IMR-90 (cell line): ENCODE measurements at regions not wholly inside any gene's neighbourhood (a gene's known extent, or its start where the extent isn't known, plus 50 kb on each side); places are given as distances from the start of the nearest gene placed in this dataset.

Experiments
- ATAC-seq: fragments of 200-7000 bp; cut with Tn5 transposase; 2 replicates; pipeline ENCODE4 v1.9.1; 2020; ENCODE audit warnings: low read depth, mild to moderate bottlenecking, moderate library complexity
- BruUV-seq: library from RNA; stranded (reverse); fragments of 400-500 nt; replicated peaks from 2 replicates; lab custom pipeline; 2021; lab: Mats Ljungman, UMichigan
- CTCF ChIA-PET: fragments of 300-600 bp; formaldehyde crosslinking; extraction: SDS; loops from one replicate; lab custom pipeline; 2021; ENCODE audit warnings: antibody characterized with exemption; lab: Yijun Ruan, JAX
- POLR2A ChIA-PET: fragments of 300-600 bp; sonication (Branson Sonifier 250); formaldehyde crosslinking; loops from one replicate; lab custom pipeline; 2022; ENCODE audit warnings: antibody characterized with exemption; ENCODE audit not compliant: unreplicated experiment; lab: Charles Lee
- DNase-seq: peaks from one replicate; pipeline ENCODE4 v3.0.0; 2013
- H2AFZ ChIP-seq: replicated peaks from 2 replicates; pipeline ENCODE3; 2013; ENCODE audit warnings: low read length, mild to moderate bottlenecking; ENCODE audit not compliant: poor library complexity
- H2AK5ac ChIP-seq: 2 replicates; pipeline ENCODE4 v1.6.1; 2013; ENCODE audit warnings: low read depth, low read length, inconsistent platforms
- H2AK9ac ChIP-seq: replicated peaks from 2 replicates; pipeline ENCODE3; 2013; ENCODE audit warnings: mild to moderate bottlenecking, low read depth, low read length, moderate library complexity; ENCODE audit not compliant: poor library complexity
- H2BK120ac ChIP-seq: 2 replicates; pipeline ENCODE4 v1.6.1; 2013; ENCODE audit warnings: low read depth, low read length, inconsistent platforms
- H2BK15ac ChIP-seq: 3 replicates; pipeline ENCODE4 v1.6.1; 2013; ENCODE audit warnings: low read depth, low read length, inconsistent platforms
- H2BK20ac ChIP-seq: 2 replicates; pipeline ENCODE4 v1.6.1; 2013; ENCODE audit warnings: low read depth, mild to moderate bottlenecking, inconsistent platforms, low read length, moderate library complexity
- H2BK5ac ChIP-seq: 2 replicates; pipeline ENCODE4 v1.6.1; 2013; ENCODE audit warnings: mild to moderate bottlenecking, low read depth, low read length, inconsistent platforms; ENCODE audit not compliant: poor library complexity, severe bottlenecking
- H3K14ac ChIP-seq: replicated peaks from 2 replicates; pipeline ENCODE4 v1.6.1; 2013; ENCODE audit warnings: low read depth, low read length, inconsistent platforms
- H3K18ac ChIP-seq: 2 replicates; pipeline ENCODE4 v1.6.1; 2013; ENCODE audit warnings: low read depth, low read length, control low read depth
- H3K23ac ChIP-seq: 2 replicates; pipeline ENCODE4 v1.6.1; 2013; ENCODE audit warnings: low read depth, low read length, inconsistent platforms
- H3K27ac ChIP-seq: 2 replicates; pipeline ENCODE4 v1.5.1; 2013; ENCODE audit warnings: mild to moderate bottlenecking, control low read depth, low read length; ENCODE audit not compliant: insufficient read depth
- H3K27me3 ChIP-seq: 2 replicates; pipeline ENCODE4 v1.6.1; 2013; ENCODE audit warnings: low read length; ENCODE audit not compliant: control insufficient read depth, insufficient read depth
- H3K36me3 ChIP-seq: 2 replicates; pipeline ENCODE4 v1.6.1; 2013; ENCODE audit warnings: low read length, mixed read lengths; ENCODE audit not compliant: control insufficient read depth, insufficient read depth
- H3K4ac ChIP-seq: 2 replicates; pipeline ENCODE4 v1.6.1; 2013; ENCODE audit warnings: low read depth, low read length, inconsistent platforms
- H3K4me1 ChIP-seq: 2 replicates; pipeline ENCODE4 v1.6.1; 2013; ENCODE audit warnings: low read length, mixed read lengths; ENCODE audit not compliant: control insufficient read depth, insufficient read depth
- H3K4me2 ChIP-seq: 2 replicates; pipeline ENCODE4 v1.6.1; 2013; ENCODE audit warnings: low read depth, mild to moderate bottlenecking, control low read depth, low read length, moderate library complexity
- H3K4me3 ChIP-seq: 2 replicates; pipeline ENCODE4 v1.5.1; 2013; ENCODE audit warnings: low read depth, mild to moderate bottlenecking, control low read depth, low read length, moderate library complexity; ENCODE audit not compliant: insufficient read depth
- H3K56ac ChIP-seq: 2 replicates; pipeline ENCODE4 v1.6.1; 2013; ENCODE audit warnings: low read length, inconsistent platforms; ENCODE audit not compliant: insufficient read depth; ENCODE audit errors: extremely low read depth
- H3K79me1 ChIP-seq, 2 experiments: 2 replicates each; pipeline ENCODE4 v1.6.1; 2013; ENCODE audit warnings: low read length in 2 of 2, inconsistent platforms in 1 of 2, low read depth in 1 of 2
- H3K9ac ChIP-seq: 2 replicates; pipeline ENCODE4 v1.6.1; 2013; ENCODE audit warnings: low read depth, low read length, control low read depth
- H3K9me1 ChIP-seq: 2 replicates; pipeline ENCODE4 v1.6.1; 2013; ENCODE audit warnings: low read length, inconsistent platforms; ENCODE audit not compliant: insufficient read depth
- H3K9me3 ChIP-seq: 2 replicates; pipeline ENCODE4 v1.6.1; 2013; ENCODE audit warnings: low read length; ENCODE audit not compliant: control insufficient read depth, insufficient read depth
- H4K20me1 ChIP-seq: 2 replicates; pipeline ENCODE4 v1.6.1; 2013; ENCODE audit warnings: low read length, inconsistent platforms; ENCODE audit not compliant: insufficient read depth
- H4K5ac ChIP-seq: 2 replicates; pipeline ENCODE4 v1.6.1; 2013; ENCODE audit warnings: mild to moderate bottlenecking, low read depth, low read length, control low read depth
- H4K8ac ChIP-seq, 2 experiments: 2 replicates each; pipeline ENCODE4 v1.6.1; 2013; ENCODE audit warnings: low read depth in 2 of 2, low read length in 2 of 2, control low read depth in 1 of 2, inconsistent platforms in 1 of 2
- H4K91ac ChIP-seq: 2 replicates; pipeline ENCODE4 v1.6.1; 2013; ENCODE audit warnings: low read depth, low read length, inconsistent platforms; ENCODE audit not compliant: insufficient read depth
- BHLHE40 ChIP-seq: fragments of 150-350 bp; IDR thresholded peaks from 2 replicates; pipeline ENCODE4 v1.6.1; 2016; ENCODE audit warnings: mild to moderate bottlenecking, low read depth, low read length
- CEBPB ChIP-seq: IDR thresholded peaks from 2 replicates; pipeline ENCODE4 v1.6.1; 2012; ENCODE audit warnings: low read depth, low read length, improper control_type of control experiment
- ELK1 ChIP-seq: fragments of 150-350 bp; IDR thresholded peaks from 2 replicates; pipeline ENCODE4 v1.6.1; 2016; ENCODE audit warnings: low read depth, mild to moderate bottlenecking, low read length, moderate library complexity, borderline replicate concordance
- FOS ChIP-seq: fragments of 150-350 bp; IDR thresholded peaks from 2 replicates; pipeline ENCODE4 v1.6.1; 2016; ENCODE audit warnings: low read depth, low read length
- NFE2L2 ChIP-seq: fragments of 150-350 bp; IDR thresholded peaks from 2 replicates; pipeline ENCODE4 v1.6.1; 2016; ENCODE audit warnings: low read depth, mild to moderate bottlenecking, low read length
- RAD21 ChIP-seq: IDR thresholded peaks from 2 replicates; pipeline ENCODE4 v1.6.1; 2012; ENCODE audit warnings: low read length, improper control_type of control experiment
- RFX5 ChIP-seq: IDR thresholded peaks from 2 replicates; pipeline ENCODE4 v1.8.0; 2012; ENCODE audit warnings: low read depth, mild to moderate bottlenecking, low read length, moderate library complexity
- WGBS, 2 experiments: methylation state at CpG; one replicate each; pipeline versions ENCODE4 v1.1.5 to v1.1.7; 2013; ENCODE audit warnings: missing lambda C conversion rate in 2 of 2; ENCODE audit not compliant: insufficient read length in 1 of 2; ENCODE audit errors: extremely low coverage in 2 of 2; 5-methylcytosine and 5-hydroxymethylcytosine counted together
- dilution Hi-C: fragments of 300-500 bp; cut with HindIII; formaldehyde crosslinking; loops from one replicate; pipeline ENCODE4 v1.14.3; 2018; ENCODE audit warnings: low sequenced_read_pairs; ENCODE audit not compliant: unreplicated experiment
- in situ Hi-C: fragments of 300-500 bp; cut with MboI; formaldehyde crosslinking; loops from 3 replicates; pipeline ENCODE4 v1.14.3; 2019; ENCODE audit warnings: low sequenced_read_pairs, inconsistent platforms, mixed read lengths
- intact Hi-C: fragments of 100-400 bp; cut with micrococcal nuclease; formaldehyde crosslinking; loops from 2 replicates; pipeline ENCODE4 v1.10.0; 2022
- TF ChIP-seq, protein P1 (sequence below): conservative IDR thresholded peaks from 2 replicates; pipeline ENCODE4 v1.5.1; 2012; ENCODE audit warnings: mild to moderate bottlenecking, low read depth, low read length, improper control_type of control experiment

DNA sequence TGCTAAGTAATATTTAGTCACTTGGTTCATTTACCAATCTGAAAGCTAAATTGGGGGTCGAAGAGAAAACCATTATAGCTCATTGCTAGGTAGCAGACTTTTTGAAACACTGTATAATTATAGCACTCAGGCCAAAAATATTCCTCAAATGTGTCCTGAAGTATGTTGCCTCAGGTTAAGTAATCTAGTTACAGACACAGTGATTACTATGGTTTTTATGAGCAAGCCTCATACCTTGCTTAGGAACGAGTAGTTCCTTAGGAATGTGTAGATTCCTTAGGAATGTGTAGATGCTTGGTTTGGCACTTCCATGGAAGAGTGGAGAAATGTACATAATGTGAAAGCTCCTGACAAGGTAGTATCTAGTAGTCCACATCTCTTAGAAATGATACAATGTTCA lies 387.5 kb downstream of the LMO7 start:
- Histone ChIP-seq H3K4me1 (no peaks in the 10 kb centered on the region), H2BK20ac (no peak overlapping the region), H3K4me2 (no peak overlapping the region), H3K27me3 (no peaks in the 10 kb centered on the region), H3K27ac (no peak overlapping the region), H3K23ac (no peak overlapping the region), H3K4ac (no peak overlapping the region), H2BK5ac (no peak overlapping the region), H3K56ac (no peak overlapping the region), H4K8ac (no peak overlapping the region), H2BK15ac (no peak overlapping the region), H4K91ac (no peak overlapping the region), H2BK120ac (no peak overlapping the region), H3K9me1 (no peaks in the 10 kb centered on the region), H2AK5ac (no peak overlapping the region), H4K5ac (no peak overlapping the region), H3K79me1 (no peaks in the 10 kb centered on the region), H2AK9ac (no peak overlapping the region), H3K36me3 (no peaks in the 10 kb centered on the region), H3K14ac (no peak overlapping the region), H3K9me3 (peaks cover 3% of the 10 kb centered on the region; the same call in 1 of the 2 replicates), H3K18ac (no peak overlapping the region), H2AFZ (no peak overlapping the region), H3K9ac (no peak overlapping the region), H3K4me3 (no peak overlapping the region), H4K20me1 (no peaks in the 10 kb centered on the region)
- CTCF ChIA-PET: interaction anchor here (1.1 kb wide), 1 partner anchor 148 kb away, joined by 3 read pairs; no protein-coding TSS in a partner anchor
- no TSS peak for BruUV-seq
- DNase-seq (peak; percentile 48), ATAC-seq (peak; percentile 64)
- no CpG with 5 or more reads among the region's 2 CpGs for WGBS, 2 experiments
- intact Hi-C loops (no loop called here), dilution Hi-C loops (no loop called here), in situ Hi-C loops (loop anchor here (25.0 kb wide), 1 partner anchor 336 kb away; no protein-coding TSS in a partner anchor)
- TF ChIP-seq ELK1: no peak
- TF ChIP-seq RFX5: no peak
- TF ChIP-seq RAD21: no peak
- TF ChIP-seq CEBPB: peak; percentile 35; the same call in 1 of the 2 replicates
- TF ChIP-seq BHLHE40: no peak
- no peak for TF ChIP-seq NFE2L2
- TF ChIP-seq, protein P1, sequence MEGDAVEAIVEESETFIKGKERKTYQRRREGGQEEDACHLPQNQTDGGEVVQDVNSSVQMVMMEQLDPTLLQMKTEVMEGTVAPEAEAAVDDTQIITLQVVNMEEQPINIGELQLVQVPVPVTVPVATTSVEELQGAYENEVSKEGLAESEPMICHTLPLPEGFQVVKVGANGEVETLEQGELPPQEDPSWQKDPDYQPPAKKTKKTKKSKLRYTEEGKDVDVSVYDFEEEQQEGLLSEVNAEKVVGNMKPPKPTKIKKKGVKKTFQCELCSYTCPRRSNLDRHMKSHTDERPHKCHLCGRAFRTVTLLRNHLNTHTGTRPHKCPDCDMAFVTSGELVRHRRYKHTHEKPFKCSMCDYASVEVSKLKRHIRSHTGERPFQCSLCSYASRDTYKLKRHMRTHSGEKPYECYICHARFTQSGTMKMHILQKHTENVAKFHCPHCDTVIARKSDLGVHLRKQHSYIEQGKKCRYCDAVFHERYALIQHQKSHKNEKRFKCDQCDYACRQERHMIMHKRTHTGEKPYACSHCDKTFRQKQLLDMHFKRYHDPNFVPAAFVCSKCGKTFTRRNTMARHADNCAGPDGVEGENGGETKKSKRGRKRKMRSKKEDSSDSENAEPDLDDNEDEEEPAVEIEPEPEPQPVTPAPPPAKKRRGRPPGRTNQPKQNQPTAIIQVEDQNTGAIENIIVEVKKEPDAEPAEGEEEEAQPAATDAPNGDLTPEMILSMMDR: no peak
- TF ChIP-seq FOS: no peak
- POLR2A ChIA-PET: no interaction called here
